ENCODE measurements at regions not wholly inside any gene's neighbourhood (a gene's known extent, or its start where the extent isn't known, plus 50 kb on each side); places are given as distances from the start of the nearest gene placed in this dataset.

DNA sequence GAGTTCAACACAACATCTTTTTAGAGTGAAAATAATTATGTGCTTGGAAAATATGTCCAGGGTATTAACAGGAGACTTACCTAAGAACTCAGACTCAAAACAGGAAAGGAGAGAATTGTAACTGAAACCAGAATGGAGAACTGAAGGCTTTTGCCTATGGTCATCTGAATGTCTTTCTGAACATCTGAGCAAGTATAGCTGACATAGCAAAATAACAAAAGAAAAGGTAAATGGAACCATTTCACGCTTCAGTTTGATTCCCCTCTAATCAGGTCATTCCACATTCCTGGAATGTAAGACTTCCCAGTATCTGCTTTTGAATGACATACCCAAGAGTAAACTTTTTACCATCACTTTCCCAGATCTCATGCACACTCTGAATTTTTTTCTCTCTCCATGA is 500.4 kb upstream of the HS3ST1 start:
- DNase-seq (no peak), ATAC-seq (no peak)
- intact Hi-C loops (cut with DNase I), result no loop called here
- Histone ChIP-seq H3K9me3 (no peaks in the 10 kb centered on the region), H3K36me3 (no peaks in the 10 kb centered on the region), H3K27ac (no peak overlapping the region), H3K4me3 (no peak overlapping the region), H3K4me1 (no peaks in the 10 kb centered on the region), H3K27me3 (no peaks in the 10 kb centered on the region)
- TF ChIP-seq, protein P1, sequence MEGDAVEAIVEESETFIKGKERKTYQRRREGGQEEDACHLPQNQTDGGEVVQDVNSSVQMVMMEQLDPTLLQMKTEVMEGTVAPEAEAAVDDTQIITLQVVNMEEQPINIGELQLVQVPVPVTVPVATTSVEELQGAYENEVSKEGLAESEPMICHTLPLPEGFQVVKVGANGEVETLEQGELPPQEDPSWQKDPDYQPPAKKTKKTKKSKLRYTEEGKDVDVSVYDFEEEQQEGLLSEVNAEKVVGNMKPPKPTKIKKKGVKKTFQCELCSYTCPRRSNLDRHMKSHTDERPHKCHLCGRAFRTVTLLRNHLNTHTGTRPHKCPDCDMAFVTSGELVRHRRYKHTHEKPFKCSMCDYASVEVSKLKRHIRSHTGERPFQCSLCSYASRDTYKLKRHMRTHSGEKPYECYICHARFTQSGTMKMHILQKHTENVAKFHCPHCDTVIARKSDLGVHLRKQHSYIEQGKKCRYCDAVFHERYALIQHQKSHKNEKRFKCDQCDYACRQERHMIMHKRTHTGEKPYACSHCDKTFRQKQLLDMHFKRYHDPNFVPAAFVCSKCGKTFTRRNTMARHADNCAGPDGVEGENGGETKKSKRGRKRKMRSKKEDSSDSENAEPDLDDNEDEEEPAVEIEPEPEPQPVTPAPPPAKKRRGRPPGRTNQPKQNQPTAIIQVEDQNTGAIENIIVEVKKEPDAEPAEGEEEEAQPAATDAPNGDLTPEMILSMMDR (IDR thresholded peaks at IDR 0.05), result no peak

GRCh38 chr4:11919316-11919715 is 490.6 kb upstream of the HS3ST1 start:
- Histone ChIP-seq H3K4me1 (no peaks in the 10 kb centered on the region), H3K36me3 (no peaks in the 10 kb centered on the region), H3K9me3 (no peaks in the 10 kb centered on the region), H3K4me3 (no peak overlapping the region), H3K27me3 (no peaks in the 10 kb centered on the region), H3K27ac (no peak overlapping the region)
- intact Hi-C loops (cut with DNase I), result no loop called here
- TF ChIP-seq, protein P1 (IDR thresholded peaks at IDR 0.05), result no peak
- ATAC-seq, result no peak
- no peak for DNase-seq

GRCh38 chr4:11914406-11914805 is 485.7 kb upstream of the HS3ST1 start:
- no peak overlapping the region for H3K27ac ChIP-seq
- no peaks in the 10 kb centered on the region for H3K9me3 ChIP-seq
- no peaks in the 10 kb centered on the region for H3K27me3 ChIP-seq
- TF ChIP-seq, protein P1 (IDR thresholded peaks at IDR 0.05), result no peak
- intact Hi-C loops (cut with DNase I), result no loop called here
- DNase-seq (no peak), ATAC-seq (no peak)
- H3K36me3 ChIP-seq, result no peaks in the 10 kb centered on the region
- no peaks in the 10 kb centered on the region for H3K4me1 ChIP-seq
- no peak overlapping the region for H3K4me3 ChIP-seq

GRCh38 chr4:11912886-11913285 is 484.2 kb upstream of the HS3ST1 start:
- H3K4me1 ChIP-seq, result no peaks in the 10 kb centered on the region
- ATAC-seq, result no peak
- TF ChIP-seq, protein P1 (IDR thresholded peaks at IDR 0.05), result no peak
- no peak overlapping the region for H3K4me3 ChIP-seq
- DNase-seq, result no peak
- no peaks in the 10 kb centered on the region for H3K27me3 ChIP-seq
- intact Hi-C loops (cut with DNase I), result no loop called here
- no peaks in the 10 kb centered on the region for H3K36me3 ChIP-seq
- no peaks in the 10 kb centered on the region for H3K9me3 ChIP-seq
- no peak overlapping the region for H3K27ac ChIP-seq

- DNase-seq, result no peak
- Histone ChIP-seq H3K4me1 (no peaks in the 10 kb centered on the region), H3K27ac (no peak overlapping the region), H3K36me3 (no peaks in the 10 kb centered on the region), H3K27me3 (no peaks in the 10 kb centered on the region), H3K4me3 (no peak overlapping the region), H3K9me3 (no peaks in the 10 kb centered on the region)
- ATAC-seq, result no peak
- intact Hi-C loops (cut with DNase I), result no loop called here
- TF ChIP-seq, protein P1 (IDR thresholded peaks at IDR 0.05), result no peak
Observed at GRCh38 chr4:11910812-11911211, 482.1 kb upstream of the HS3ST1 start.

GRCh38 chr4:11908712-11909111 is 480.0 kb upstream of the HS3ST1 start:
- no peaks in the 10 kb centered on the region for H3K36me3 ChIP-seq
- H3K27ac ChIP-seq, result no peak overlapping the region
- no peaks in the 10 kb centered on the region for H3K9me3 ChIP-seq
- intact Hi-C loops (cut with DNase I), result no loop called here
- no peak for ATAC-seq
- no peak overlapping the region for H3K4me3 ChIP-seq
- peaks cover 9% of the 10 kb centered on the region for H3K4me1 ChIP-seq
- no peaks in the 10 kb centered on the region for H3K27me3 ChIP-seq
- DNase-seq, result no peak
- TF ChIP-seq, protein P1 (IDR thresholded peaks at IDR 0.05), result no peak

All from upper lobe of right lung (tissue), 1 donor.